Bronchial epithelial cell (primary cell): ENCODE measurements at regions not wholly inside any gene's neighbourhood (a gene's known extent, or its start where the extent isn't known, plus 50 kb on each side); places are given as distances from the start of the nearest gene placed in this dataset.

ENCODE experiments used
- DNase-seq: peaks from one replicate; pipeline ENCODE4 v3.0.0-alpha.2; 2010; ENCODE audit warnings: low read depth
- FAIRE-seq: peaks from 2 replicates; lab custom pipeline; 2011; peaks lifted over from hg19 to GRCh38; lab: Jason Lieb, UNC
- H3K27me3 ChIP-seq: 2 replicates; pipeline ENCODE4 v1.5.1; 2011; ENCODE audit warnings: low read length; ENCODE audit not compliant: control insufficient read depth, insufficient read depth
- H3K36me3 ChIP-seq: 2 replicates; pipeline ENCODE4 v1.5.1; 2011; ENCODE audit warnings: low read length; ENCODE audit not compliant: control insufficient read depth, insufficient read depth
- H3K4me3 ChIP-seq: 2 replicates; pipeline ENCODE4 v1.5.1; 2011; ENCODE audit warnings: mild to moderate bottlenecking, low read depth, low read length, control low read depth
- TF ChIP-seq, protein P1 (sequence below): IDR thresholded peaks from 2 replicates; pipeline ENCODE4 v1.5.1; 2011; ENCODE audit warnings: mild to moderate bottlenecking, moderate library complexity, low read length, control low read depth, inconsistent platforms; ENCODE audit not compliant: insufficient read depth, severe bottlenecking

DNA sequence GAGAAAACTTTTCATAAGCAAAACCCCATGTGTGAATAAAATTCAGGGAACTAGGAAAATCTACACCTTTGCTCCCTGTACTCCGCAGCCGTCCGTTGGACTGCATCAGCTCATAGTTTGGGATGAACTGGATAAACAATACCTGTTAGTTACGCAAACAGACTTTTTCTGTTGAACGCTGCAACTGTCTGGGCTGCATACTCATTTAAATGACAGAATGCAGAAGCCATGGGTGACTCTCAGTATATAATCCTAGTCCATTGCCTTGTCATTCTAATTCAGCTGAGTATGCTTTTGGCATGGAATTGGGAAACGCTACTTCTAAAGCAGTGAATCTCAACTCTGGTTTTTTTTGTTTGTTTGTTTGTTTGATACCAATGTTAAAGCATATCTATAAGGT, 151.6 kb downstream of the SLITRK1 start:
- FAIRE-seq (no peak), DNase-seq (peak; percentile 4)
- TF ChIP-seq, protein P1, sequence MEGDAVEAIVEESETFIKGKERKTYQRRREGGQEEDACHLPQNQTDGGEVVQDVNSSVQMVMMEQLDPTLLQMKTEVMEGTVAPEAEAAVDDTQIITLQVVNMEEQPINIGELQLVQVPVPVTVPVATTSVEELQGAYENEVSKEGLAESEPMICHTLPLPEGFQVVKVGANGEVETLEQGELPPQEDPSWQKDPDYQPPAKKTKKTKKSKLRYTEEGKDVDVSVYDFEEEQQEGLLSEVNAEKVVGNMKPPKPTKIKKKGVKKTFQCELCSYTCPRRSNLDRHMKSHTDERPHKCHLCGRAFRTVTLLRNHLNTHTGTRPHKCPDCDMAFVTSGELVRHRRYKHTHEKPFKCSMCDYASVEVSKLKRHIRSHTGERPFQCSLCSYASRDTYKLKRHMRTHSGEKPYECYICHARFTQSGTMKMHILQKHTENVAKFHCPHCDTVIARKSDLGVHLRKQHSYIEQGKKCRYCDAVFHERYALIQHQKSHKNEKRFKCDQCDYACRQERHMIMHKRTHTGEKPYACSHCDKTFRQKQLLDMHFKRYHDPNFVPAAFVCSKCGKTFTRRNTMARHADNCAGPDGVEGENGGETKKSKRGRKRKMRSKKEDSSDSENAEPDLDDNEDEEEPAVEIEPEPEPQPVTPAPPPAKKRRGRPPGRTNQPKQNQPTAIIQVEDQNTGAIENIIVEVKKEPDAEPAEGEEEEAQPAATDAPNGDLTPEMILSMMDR = no peak
- no peaks in the 10 kb centered on the region for H3K27me3 ChIP-seq
- H3K4me3 ChIP-seq = no peak overlapping the region
- no peaks in the 10 kb centered on the region for H3K36me3 ChIP-seq

DNA sequence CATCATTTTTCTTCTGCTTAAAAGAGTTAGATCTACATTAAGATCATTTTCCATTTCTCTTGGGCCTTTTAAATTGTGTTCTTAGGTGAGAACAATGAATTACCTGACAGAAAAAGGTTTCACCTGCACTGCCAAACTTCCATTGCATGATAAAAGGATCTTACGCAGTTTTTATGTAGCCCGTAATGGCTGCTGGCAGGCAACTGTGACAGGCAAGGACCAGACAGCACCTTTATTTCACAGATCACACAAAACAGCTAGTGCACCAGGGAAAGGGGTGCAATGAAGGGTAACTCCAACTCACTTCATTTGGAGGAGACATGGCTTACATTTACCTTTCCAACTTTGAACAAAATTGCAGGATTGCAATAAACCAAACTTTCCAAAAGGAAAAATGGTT, 159.8 kb downstream of the SLITRK1 start:
- TF ChIP-seq, protein P1 = no peak
- no peaks in the 10 kb centered on the region for H3K27me3 ChIP-seq
- no peaks in the 10 kb centered on the region for H3K36me3 ChIP-seq
- H3K4me3 ChIP-seq = no peak overlapping the region
- no peak for FAIRE-seq
- no peak for DNase-seq

DNA sequence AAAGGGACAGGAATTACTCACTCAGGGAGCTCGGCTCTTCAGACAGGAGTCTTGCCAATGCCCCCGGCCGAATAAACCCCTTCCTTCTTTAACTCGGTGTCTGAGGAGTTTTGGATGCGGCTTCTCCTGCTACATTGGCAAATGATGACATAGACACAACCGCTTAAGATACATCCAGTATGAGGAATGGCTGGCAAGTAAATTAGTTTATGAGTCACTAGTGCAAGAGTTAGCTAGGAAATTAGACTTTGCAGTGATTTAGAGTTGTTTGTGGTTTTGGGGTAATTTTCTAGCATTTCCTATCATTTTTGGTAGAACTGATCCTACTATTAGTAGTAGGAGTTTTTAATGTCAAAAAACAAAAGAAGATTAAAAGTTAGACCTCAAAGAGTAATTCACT, 166.2 kb downstream of the SLITRK1 start:
- H3K27me3 ChIP-seq = no peaks in the 10 kb centered on the region
- no peaks in the 10 kb centered on the region for H3K36me3 ChIP-seq
- TF ChIP-seq, protein P1 = no peak
- FAIRE-seq (no peak), DNase-seq (no peak)
- no peak overlapping the region for H3K4me3 ChIP-seq

DNA sequence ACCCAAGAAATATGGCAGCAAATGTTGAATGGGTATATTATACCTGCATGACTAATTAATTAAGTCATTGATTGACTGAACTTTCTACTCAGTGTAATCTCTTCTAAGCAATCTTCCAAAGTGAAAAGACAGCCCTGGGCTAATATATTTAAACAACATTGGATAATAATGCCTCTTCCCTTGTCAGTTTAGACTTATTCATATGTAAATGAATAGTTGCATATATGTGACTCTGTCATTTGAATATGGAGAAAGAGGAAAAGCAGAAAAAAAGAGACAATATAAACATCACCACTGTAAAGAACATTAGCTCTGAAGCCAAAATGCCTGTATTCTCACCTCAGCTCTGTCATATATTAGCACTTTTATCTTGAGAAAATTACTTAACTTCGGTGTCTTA, 168.0 kb downstream of the SLITRK1 start:
- Histone ChIP-seq H3K36me3 (no peaks in the 10 kb centered on the region), H3K27me3 (no peaks in the 10 kb centered on the region), H3K4me3 (no peak overlapping the region)
- no peak for FAIRE-seq
- TF ChIP-seq, protein P1 = no peak
- DNase-seq = no peak

DNA sequence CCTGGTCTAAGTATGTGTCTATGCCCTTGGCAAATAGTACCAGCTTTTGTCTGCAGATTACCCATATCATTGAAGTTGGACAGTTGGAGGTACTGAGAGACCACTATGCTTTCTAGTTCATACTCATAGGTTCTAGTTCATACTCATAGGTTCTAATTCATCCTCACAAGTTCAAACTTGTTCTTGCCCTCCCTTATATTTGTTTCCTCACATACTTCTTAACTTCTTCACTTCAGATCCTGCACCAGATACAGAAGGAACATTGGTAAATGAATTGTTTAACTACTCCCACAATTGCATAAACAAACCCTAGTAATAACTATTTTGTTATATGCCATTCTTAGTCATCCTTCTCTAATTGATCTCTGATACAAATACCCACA, 172.2 kb downstream of the SLITRK1 start:
- no peaks in the 10 kb centered on the region for H3K27me3 ChIP-seq
- no peaks in the 10 kb centered on the region for H3K36me3 ChIP-seq
- no peak overlapping the region for H3K4me3 ChIP-seq
- FAIRE-seq = no peak
- DNase-seq = peak; percentile 89
- TF ChIP-seq, protein P1 = no peak

DNA sequence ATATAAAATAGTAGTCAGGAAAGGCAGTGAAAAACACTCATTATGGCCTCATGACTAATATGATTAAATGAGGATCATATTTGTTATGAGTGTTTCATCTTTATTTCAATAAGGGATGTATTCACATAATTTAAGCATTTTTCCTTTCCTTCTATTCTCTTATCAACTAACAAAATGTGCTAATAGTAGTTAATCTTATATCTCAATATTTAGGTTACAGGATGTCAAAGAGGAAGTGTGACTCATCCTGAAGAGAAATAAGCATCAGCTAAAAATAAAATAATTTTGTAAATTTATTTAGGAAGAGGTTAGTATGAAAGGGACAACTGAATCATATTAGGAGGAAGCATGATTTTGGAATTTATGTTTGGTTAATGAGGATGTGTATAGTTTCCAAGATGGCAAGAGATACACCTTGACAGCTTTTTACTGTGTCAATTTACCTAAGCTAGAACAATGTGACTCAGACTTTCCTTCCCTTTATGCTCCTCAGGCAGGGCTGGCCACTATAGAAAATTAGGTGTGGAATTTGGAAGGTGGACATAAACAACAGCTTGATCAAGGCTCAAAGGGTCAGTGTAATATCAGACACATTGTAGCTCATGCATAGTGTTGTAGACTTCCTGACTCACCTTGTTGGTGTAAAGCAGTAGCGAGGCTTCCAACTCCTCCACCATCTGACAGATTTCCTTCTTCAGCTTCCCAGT, 172.7 kb downstream of the SLITRK1 start:
- Histone ChIP-seq H3K4me3 (no peak overlapping the region), H3K27me3 (no peaks in the 10 kb centered on the region), H3K36me3 (no peaks in the 10 kb centered on the region)
- no peak for FAIRE-seq
- TF ChIP-seq, protein P1 = no peak
- DNase-seq = peak; percentile 66
